Glutamatergic neuron (in vitro differentiated cells): ENCODE measurements at regions not wholly inside any gene's neighbourhood (a gene's known extent, or its start where the extent isn't known, plus 50 kb on each side); places are given as distances from the start of the nearest gene placed in this dataset.

Experiments used
- DNase-seq: peaks from one replicate; pipeline ENCODE4 v3.0.0; 2022
- H3K27ac Mint-ChIP-seq: one replicate; pipeline ENCODE4 v1.8.0; 2020; ENCODE audit warnings: mild to moderate bottlenecking, mixed read lengths, inconsistent platforms; ENCODE audit not compliant: unreplicated experiment
- H3K27me3 Mint-ChIP-seq: one replicate; pipeline ENCODE4 v1.8.0; 2020; ENCODE audit warnings: mild to moderate bottlenecking, moderate library complexity, mixed read lengths, inconsistent platforms; ENCODE audit not compliant: unreplicated experiment
- H3K36me3 Mint-ChIP-seq: one replicate; pipeline ENCODE4 v1.8.0; 2020; ENCODE audit warnings: mild to moderate bottlenecking, mixed read lengths, inconsistent platforms; ENCODE audit not compliant: unreplicated experiment
- H3K4me1 Mint-ChIP-seq: one replicate; pipeline ENCODE4 v1.8.0; 2020; ENCODE audit warnings: mild to moderate bottlenecking, low read depth, mixed read lengths, inconsistent platforms; ENCODE audit not compliant: unreplicated experiment
- H3K4me3 Mint-ChIP-seq: one replicate; pipeline ENCODE4 v1.8.0; 2020; ENCODE audit warnings: mild to moderate bottlenecking, mixed read lengths, inconsistent platforms; ENCODE audit not compliant: unreplicated experiment
- H3K9me3 Mint-ChIP-seq: one replicate; pipeline ENCODE4 v1.8.0; 2020; ENCODE audit warnings: mild to moderate bottlenecking, moderate library complexity, mixed read lengths, inconsistent platforms; ENCODE audit not compliant: unreplicated experiment
- CTCF ChIP-seq: fragments of 200-600 bp; sonication (generic); IDR thresholded peaks from one replicate; pipeline ENCODE4 v1.5.0; 2021; ENCODE audit not compliant: partially characterized antibody, unreplicated experiment

DNA sequence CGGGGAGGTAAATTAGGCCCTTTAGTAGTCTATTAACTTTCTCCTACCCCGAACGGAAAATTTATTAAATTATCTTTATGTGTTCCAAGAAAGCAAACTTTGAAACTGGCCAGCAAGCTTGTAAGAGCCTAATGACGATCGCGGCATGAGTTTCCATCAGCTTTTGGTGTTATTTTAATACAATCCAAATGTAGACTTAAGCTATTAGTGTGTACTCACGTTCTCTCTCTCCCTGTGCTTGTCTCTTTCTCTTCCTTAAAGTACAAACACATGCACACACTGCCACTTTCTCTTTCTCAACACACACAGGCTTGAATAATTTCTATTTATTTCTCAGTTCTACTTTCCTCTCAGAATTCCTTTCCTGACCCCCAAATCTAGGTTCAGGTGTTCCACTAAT lies 108.8 kb upstream of the MME start:
- H3K4me3 Mint-ChIP-seq = no peak overlapping the region
- TF ChIP-seq CTCF = no peak
- H3K9me3 Mint-ChIP-seq = no peaks in the 10 kb centered on the region
- no peak overlapping the region for H3K27ac Mint-ChIP-seq
- no peaks in the 10 kb centered on the region for H3K36me3 Mint-ChIP-seq
- peaks cover 2% of the 10 kb centered on the region for H3K4me1 Mint-ChIP-seq
- no peak for DNase-seq
- no peaks in the 10 kb centered on the region for H3K27me3 Mint-ChIP-seq

- H3K36me3 Mint-ChIP-seq = no peaks in the 10 kb centered on the region
- no peaks in the 10 kb centered on the region for H3K9me3 Mint-ChIP-seq
- no peaks in the 10 kb centered on the region for H3K27me3 Mint-ChIP-seq
Measured at GRCh38 chr3:154970797-154971196, 109.3 kb upstream of the MME start.

DNA sequence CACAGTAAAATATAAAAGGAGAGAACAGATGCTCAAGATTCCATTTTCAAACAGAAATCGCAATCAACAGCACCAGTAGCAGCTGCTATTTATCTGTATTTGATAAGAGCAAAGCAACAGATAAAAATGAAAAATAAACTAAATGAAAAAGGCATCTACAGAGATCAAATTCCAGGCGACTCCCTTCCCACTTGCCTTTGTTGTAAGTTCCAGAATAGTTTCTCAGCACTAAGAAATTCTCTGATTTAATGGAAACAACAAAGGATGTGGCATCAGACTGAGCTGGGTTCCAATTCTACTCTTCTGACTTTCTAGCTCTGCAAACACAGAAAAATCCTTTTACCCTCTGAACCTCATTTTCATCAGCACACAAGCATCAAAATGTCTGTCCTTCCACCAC lies 110.8 kb upstream of the MME start:
- Mint-ChIP-seq H3K9me3 (no peaks in the 10 kb centered on the region), H3K4me1 (peaks cover 2% of the 10 kb centered on the region), H3K27ac (no peak overlapping the region), H3K4me3 (no peak overlapping the region), H3K27me3 (no peaks in the 10 kb centered on the region), H3K36me3 (no peaks in the 10 kb centered on the region)
- DNase-seq = no peak
- TF ChIP-seq CTCF = no peak

More at GRCh38 chr3:154970797-154971196, 109.3 kb upstream of the MME start:
- H3K27ac Mint-ChIP-seq = no peak overlapping the region
- no peak overlapping the region for H3K4me3 Mint-ChIP-seq
- TF ChIP-seq CTCF = no peak
- no peak for DNase-seq
- H3K4me1 Mint-ChIP-seq = peaks cover 2% of the 10 kb centered on the region

DNA sequence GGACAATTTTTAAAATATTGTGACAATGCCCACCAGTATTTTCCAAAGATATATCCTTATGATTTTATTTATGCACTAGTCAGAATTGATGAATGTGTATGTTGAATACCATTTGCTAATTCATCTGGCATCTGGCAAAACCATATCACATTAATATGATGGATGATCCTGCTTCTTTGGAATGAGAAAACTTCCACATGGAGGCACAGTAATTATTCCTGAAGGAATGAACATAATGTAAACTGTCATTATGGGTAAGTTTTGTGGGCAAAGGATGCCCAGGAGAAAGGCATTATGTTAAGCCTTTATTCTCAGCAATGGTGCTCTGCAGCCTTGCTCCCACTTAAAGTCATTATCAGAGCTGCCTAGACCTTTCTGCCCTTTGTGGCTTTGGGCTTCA lies 113.0 kb upstream of the MME start:
- TF ChIP-seq CTCF = no peak
- H3K4me1 Mint-ChIP-seq = peaks cover 2% of the 10 kb centered on the region
- H3K9me3 Mint-ChIP-seq = no peaks in the 10 kb centered on the region
- no peaks in the 10 kb centered on the region for H3K27me3 Mint-ChIP-seq
- no peak for DNase-seq
- no peaks in the 10 kb centered on the region for H3K36me3 Mint-ChIP-seq
- no peak overlapping the region for H3K27ac Mint-ChIP-seq
- no peak overlapping the region for H3K4me3 Mint-ChIP-seq

GRCh38 chr3:154956815-154957214 lies 123.3 kb upstream of the MME start:
- Mint-ChIP-seq H3K27ac (no peak overlapping the region), H3K9me3 (no peaks in the 10 kb centered on the region), H3K36me3 (no peaks in the 10 kb centered on the region), H3K27me3 (no peaks in the 10 kb centered on the region), H3K4me1 (no peaks in the 10 kb centered on the region), H3K4me3 (no peak overlapping the region)
- no peak for DNase-seq
- no peak for TF ChIP-seq CTCF
